ENCODE measurements at regions not wholly inside any gene's neighbourhood (a gene's known extent, or its start where the extent isn't known, plus 50 kb on each side); places are given as distances from the start of the nearest gene placed in this dataset.

GRCh38 chr9:108756746-108757490 lies 98.9 kb downstream of the ACTL7B start:
- H3K27me3 ChIP-seq: no peaks in the 10 kb centered on the region
- no peak overlapping the region for H3K27ac ChIP-seq
- no peak overlapping the region for H3K4me3 ChIP-seq
- intact Hi-C loops (cut with DNase I): loop anchor here (10.0 kb wide), 2 partner anchors 1302 to 1332 kb away; no protein-coding TSS in a partner anchor
- no peaks in the 10 kb centered on the region for H3K4me1 ChIP-seq
- no peak overlapping the region for H3K9ac ChIP-seq (ENCODE audit: low read depth in 2 of 2, low read length in 2 of 2)
- no peaks in the 10 kb centered on the region for H3K9me3 ChIP-seq
- no peak for TF ChIP-seq CTCF (IDR thresholded peaks at IDR 0.05)
- H3K36me3 ChIP-seq: no peaks in the 10 kb centered on the region
- DNase-seq: no peak

- Histone ChIP-seq H3K36me3 (no peaks in the 10 kb centered on the region), H3K4me1 (no peaks in the 10 kb centered on the region), H3K9me3 (no peaks in the 10 kb centered on the region), H3K27me3 (no peaks in the 10 kb centered on the region), H3K27ac (no peak overlapping the region), H3K4me3 (no peak overlapping the region), H3K9ac (ENCODE audit: low read depth in 2 of 2, low read length in 2 of 2) (no peak overlapping the region)
- no peak for TF ChIP-seq CTCF (IDR thresholded peaks at IDR 0.05)
- DNase-seq: no peak
- intact Hi-C loops (cut with DNase I): loop anchor here (10.0 kb wide), 2 partner anchors 1301 to 1331 kb away; no protein-coding TSS in a partner anchor
Measured at GRCh38 chr9:108755979-108756378, 99.8 kb downstream of the ACTL7B start.

DNA sequence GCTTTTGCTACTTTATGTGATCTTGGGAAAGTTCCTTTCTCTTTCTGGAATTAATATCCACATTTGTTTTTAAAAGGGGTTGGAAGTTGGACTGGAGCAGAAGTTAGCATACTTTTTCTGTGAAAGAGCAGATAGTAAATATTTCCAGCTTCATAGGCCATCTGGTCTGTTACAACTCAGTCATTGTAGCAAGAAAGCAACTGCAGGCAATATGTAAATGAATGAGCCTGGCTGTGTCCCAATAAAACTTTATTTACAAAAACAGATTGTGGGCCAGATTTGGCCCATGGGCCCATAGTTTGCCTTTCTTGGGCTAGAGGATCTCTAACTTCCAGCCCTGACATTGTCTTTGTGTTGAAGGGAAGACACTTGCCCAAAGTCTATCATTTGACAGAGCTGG lies 104.4 kb downstream of the ACTL7B start:
- H3K9ac ChIP-seq (ENCODE audit: low read depth in 2 of 2, low read length in 2 of 2): no peak overlapping the region
- H3K36me3 ChIP-seq: no peaks in the 10 kb centered on the region
- no peaks in the 10 kb centered on the region for H3K9me3 ChIP-seq
- no peak overlapping the region for H3K27ac ChIP-seq
- intact Hi-C loops (cut with DNase I): loop anchor here (10.0 kb wide), 2 partner anchors 1297 to 1327 kb away; no protein-coding TSS in a partner anchor
- no peak for TF ChIP-seq CTCF (IDR thresholded peaks at IDR 0.05)
- no peak for DNase-seq
- H3K4me1 ChIP-seq: no peaks in the 10 kb centered on the region
- no peaks in the 10 kb centered on the region for H3K27me3 ChIP-seq
- no peak overlapping the region for H3K4me3 ChIP-seq

GRCh38 chr9:108750661-108751215 lies 105.0 kb downstream of the ACTL7B start:
- H3K4me3 ChIP-seq: no peak overlapping the region
- DNase-seq: no peak
- no peak overlapping the region for H3K27ac ChIP-seq
- H3K9me3 ChIP-seq: no peaks in the 10 kb centered on the region
- TF ChIP-seq CTCF (IDR thresholded peaks at IDR 0.05): no peak
- intact Hi-C loops (cut with DNase I): loop anchor here (10.0 kb wide), 2 partner anchors 1296 to 1326 kb away; no protein-coding TSS in a partner anchor
- no peaks in the 10 kb centered on the region for H3K4me1 ChIP-seq
- no peaks in the 10 kb centered on the region for H3K27me3 ChIP-seq
- H3K9ac ChIP-seq (ENCODE audit: low read depth in 2 of 2, low read length in 2 of 2): no peak overlapping the region
- no peaks in the 10 kb centered on the region for H3K36me3 ChIP-seq

- Histone ChIP-seq H3K36me3 (no peaks in the 10 kb centered on the region), H3K27ac (no peak overlapping the region), H3K9ac (ENCODE audit: low read depth in 2 of 2, low read length in 2 of 2) (no peak overlapping the region), H3K4me1 (no peaks in the 10 kb centered on the region), H3K4me3 (no peak overlapping the region), H3K9me3 (no peaks in the 10 kb centered on the region), H3K27me3 (no peaks in the 10 kb centered on the region)
- intact Hi-C loops (cut with DNase I): no loop called here
- TF ChIP-seq CTCF (IDR thresholded peaks at IDR 0.05): no peak
- DNase-seq: peak; percentile 65
Measured at GRCh38 chr9:108748776-108749175, 107.0 kb downstream of the ACTL7B start.
